GM12892 (cell line): ENCODE measurements at regions not wholly inside any gene's neighbourhood (a gene's known extent, or its start where the extent isn't known, plus 50 kb on each side); places are given as distances from the start of the nearest gene placed in this dataset.

Experiments used
- POLR2A ChIP-seq: IDR thresholded peaks from 2 replicates; pipeline ENCODE4 v1.6.1; 2011; ENCODE audit warnings: low read depth, low read length, control low read depth
- POLR2AphosphoS5 ChIP-seq: IDR thresholded peaks from 2 replicates; pipeline ENCODE4 v1.6.1; 2011; ENCODE audit warnings: low read depth, low read length, control low read depth

DNA sequence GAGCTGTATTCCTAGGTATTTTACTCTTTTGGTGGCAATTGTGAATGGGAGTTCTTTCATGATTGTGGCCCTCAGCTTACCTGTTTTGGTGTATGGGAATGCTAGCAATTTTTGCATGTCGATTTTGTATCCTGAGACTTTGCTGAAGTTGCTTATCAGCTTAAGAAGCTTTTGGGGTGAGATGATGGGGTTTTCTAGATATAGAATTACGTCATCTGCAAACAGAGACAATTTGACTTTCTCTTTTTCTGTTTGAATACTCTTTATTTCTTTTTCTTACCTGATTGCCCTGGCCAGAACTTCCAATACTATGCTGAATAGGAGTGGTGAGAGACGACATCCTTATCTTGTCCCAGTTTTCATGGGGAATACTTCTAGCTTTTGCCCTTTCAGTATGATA lies 191.2 kb downstream of the KCNE4 start:
- no peak for TF ChIP-seq POLR2AphosphoS5
- no peak for TF ChIP-seq POLR2A
